ENCODE measurements at regions not wholly inside any gene's neighbourhood (a gene's known extent, or its start where the extent isn't known, plus 50 kb on each side); places are given as distances from the start of the nearest gene placed in this dataset.
"Not testable (repeated sequence)": the region's sequence is repeated elsewhere in the genome, so short reads cannot be mapped to it uniquely, and the experiment has no call there.

DNA sequence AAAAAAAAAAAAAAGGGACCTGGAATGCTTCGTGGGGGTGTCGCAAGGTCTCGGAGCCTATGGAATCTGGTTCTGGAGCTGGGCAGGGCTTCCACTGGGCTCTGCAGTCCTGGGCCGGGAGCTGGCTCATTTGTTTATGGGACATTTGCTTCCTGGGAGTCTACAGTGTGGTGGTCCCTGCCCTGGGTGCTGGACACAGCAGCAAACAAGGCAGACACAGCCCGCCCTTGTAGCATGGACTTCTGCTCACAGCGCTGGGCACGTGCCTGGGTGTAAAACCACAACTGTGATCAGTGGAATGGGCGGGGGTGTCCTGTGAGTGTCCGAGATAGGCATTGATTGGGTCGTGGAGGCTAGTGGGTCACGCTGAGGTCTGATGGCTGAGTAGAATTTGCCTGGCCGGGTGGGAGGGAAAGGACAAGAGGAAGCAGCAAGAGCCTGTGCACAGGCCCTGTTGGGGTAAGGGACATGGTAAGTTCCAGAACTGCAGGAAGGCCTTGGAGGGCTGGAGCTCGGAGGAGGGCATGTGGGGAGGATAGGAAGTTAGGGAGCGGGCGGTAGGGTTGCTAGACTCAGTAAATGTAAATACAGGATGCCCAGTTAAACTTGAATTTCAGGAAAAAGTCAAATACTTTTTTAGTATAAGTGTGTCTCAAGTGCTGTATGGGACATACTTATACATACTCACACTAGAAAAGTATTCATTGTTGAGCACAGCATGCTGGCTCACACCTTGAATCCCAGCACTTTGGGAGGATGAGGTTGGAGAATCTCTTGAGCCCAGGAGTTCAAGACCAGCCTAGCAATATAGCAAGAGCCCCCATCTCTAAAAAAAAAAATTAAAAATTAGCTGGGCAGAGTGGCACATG lies 61.3 kb upstream of the PMEPA1 start:
- DNase-seq (ENCODE audit: low spot score): no peak

- DNase-seq (ENCODE audit: low spot score): not testable (repeated sequence)
Observed at GRCh38 chr20:57770401-57770800, 60.6 kb upstream of the PMEPA1 start.

GRCh38 chr20:57769756-57770155 lies 59.9 kb upstream of the PMEPA1 start:
- no peak for DNase-seq (ENCODE audit: low spot score)

DNA sequence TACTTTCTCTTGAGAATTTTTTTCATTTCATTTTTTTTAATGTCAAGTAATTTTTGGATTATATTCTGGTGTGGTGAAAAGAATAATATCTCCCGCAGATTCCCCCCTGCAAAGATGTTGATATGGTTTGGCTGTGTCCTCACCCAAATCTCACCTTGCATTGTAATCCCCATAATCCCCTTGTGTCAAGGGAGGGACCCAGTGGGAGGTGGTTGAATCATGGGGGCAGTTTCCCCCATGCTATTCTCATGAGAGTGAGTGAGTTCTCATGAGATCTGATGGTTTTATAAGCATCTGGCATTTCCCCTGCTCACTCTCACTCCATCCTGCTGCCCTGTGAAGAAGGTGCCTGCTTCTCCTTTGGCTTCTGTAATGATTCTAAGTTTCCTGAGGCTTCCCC lies 58.7 kb upstream of the PMEPA1 start:
- no peak for DNase-seq (ENCODE audit: low spot score)

DNA sequence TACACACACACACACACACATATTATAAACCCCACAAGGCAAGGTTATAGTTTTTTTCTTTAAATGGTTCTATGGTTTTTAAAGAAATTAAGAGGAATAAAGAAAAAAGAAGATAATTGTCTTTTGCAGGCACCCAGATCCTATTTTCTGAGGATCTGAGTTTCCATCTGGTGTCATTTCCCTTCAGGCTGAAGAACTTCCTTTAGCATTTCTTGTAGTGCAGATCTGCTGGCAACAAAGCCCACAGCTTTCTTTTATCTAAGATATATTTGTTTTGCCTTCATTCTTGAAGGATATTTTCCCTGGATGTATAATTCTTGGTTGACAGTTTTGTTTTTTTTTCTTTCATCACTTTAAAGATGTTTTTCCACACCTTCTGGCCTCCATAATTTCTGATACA lies 57.6 kb upstream of the PMEPA1 start:
- no peak for DNase-seq (ENCODE audit: low spot score)

- no peak for DNase-seq (ENCODE audit: low spot score)
Observed at GRCh38 chr20:57763235-57763595, 53.4 kb upstream of the PMEPA1 start.

DNA sequence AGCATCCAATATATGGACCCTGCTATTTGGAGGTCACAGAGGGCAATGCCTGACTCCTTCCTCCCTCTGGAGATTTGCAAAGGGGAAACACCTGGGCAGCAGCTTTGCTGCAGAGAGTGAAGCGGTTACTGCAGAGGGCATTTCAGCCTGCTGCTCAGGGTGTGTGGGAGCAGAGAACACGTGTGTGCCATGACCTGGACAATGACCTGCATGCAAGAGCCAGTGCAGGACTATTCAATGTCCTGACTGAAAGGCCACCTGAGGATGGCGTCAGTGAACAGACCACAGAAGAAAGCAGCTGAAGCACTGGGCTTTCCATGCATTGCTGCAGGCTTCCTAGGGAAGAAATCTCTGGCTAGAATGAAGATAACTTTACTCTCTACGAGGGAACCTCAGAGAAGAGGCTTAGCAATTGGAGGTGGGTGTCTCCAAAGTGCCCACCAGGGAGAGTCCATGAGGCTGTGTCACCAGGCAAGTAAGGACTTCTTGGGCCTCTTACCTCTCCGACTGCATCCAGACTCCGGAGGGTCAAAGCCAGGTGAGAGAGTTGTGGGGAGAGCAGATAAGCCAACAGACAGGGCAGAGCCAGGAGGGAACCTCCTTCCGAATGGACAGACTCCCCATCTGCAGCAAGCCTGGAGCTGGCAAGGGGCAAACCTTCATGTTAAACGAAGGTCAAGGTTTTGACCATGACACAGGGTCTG lies 52.9 kb upstream of the PMEPA1 start:
- DNase-seq (ENCODE audit: low spot score): no peak

DNA sequence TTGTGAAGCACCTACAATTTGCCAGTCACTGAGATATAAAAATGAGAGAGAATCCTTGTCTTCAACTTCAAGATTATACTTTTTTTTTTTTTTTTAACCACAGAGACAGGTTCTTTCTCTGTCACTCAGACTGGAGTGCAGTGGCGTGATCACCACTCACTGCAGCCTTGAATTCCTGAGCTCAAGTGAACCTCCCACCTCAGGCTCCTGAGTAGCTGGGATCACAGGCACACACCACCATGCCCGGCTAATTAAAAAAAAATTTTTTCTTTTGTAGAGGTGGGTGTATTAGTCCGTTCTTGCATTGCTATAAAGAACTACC lies 51.6 kb upstream of the PMEPA1 start:
- DNase-seq (ENCODE audit: low spot score): no peak

- DNase-seq (ENCODE audit: low spot score): no peak
Observed at GRCh38 chr20:57760698-57761412, 51.0 kb upstream of the PMEPA1 start.

GRCh38 chr20:57759724-57760123 lies 49.9 kb upstream of the PMEPA1 start:
- no peak for DNase-seq (ENCODE audit: low spot score)

Measured in ureter (tissue), 1 donor.